ENCODE measurements at regions not wholly inside any gene's neighbourhood (a gene's known extent, or its start where the extent isn't known, plus 50 kb on each side); places are given as distances from the start of the nearest gene placed in this dataset.

- TF ChIP-seq ZNF274 (IDR thresholded peaks at IDR 0.05; ENCODE audit: low read length) (no peak), ZNF274 (tag by site-specific recombination; IDR thresholded peaks at IDR 0.05; ENCODE audit: borderline replicate concordance) (no peak), CTCF (tag by site-specific recombination; IDR thresholded peaks at IDR 0.05) (no peak), ZNF776 (tag by site-specific recombination; IDR thresholded peaks at IDR 0.05; ENCODE audit: borderline replicate concordance) (no peak), ZBTB8A (tag by site-specific recombination; IDR thresholded peaks at IDR 0.05) (no peak), ZFP69B (tag by site-specific recombination; IDR thresholded peaks at IDR 0.05) (no peak)
Observed at GRCh38 chr9:13461414-13461991, 182.0 kb upstream of the MPDZ start.

Data from HEK293 (cell line).